HepG2 (cell line): ENCODE measurements at regions not wholly inside any gene's neighbourhood (a gene's known extent, or its start where the extent isn't known, plus 50 kb on each side); places are given as distances from the start of the nearest gene placed in this dataset.

ENCODE experiments used
- ATAC-seq: fragments of 200-7000 bp; cut with Tn5 transposase; 3 replicates; pipeline ENCODE4 v1.9.1; 2020; ENCODE audit warnings: mild to moderate bottlenecking, moderate library complexity
- BruUV-seq: library from RNA; stranded (reverse); fragments of 400-500 nt; replicated peaks from 2 replicates; lab custom pipeline; 2021; lab: Mats Ljungman, UMichigan
- CTCF ChIA-PET: fragments of 300-600 bp; formaldehyde crosslinking; extraction: SDS; loops from one replicate; lab custom pipeline; 2021; ENCODE audit warnings: low total read pairs, inconsistent platforms, low intra/inter-chr PET ratio; lab: Yijun Ruan, JAX
- POLR2A ChIA-PET: fragments of 350-600 bp; sonication (Branson Sonifier 250); formaldehyde crosslinking; loops from one replicate; lab custom pipeline; 2020; ENCODE audit warnings: antibody characterized with exemption, inconsistent platforms; lab: Yijun Ruan, JAX
- DNase-seq: peaks from one replicate; pipeline ENCODE4 v3.0.0-alpha.2; 2015; ENCODE audit warnings: low spot score
- FAIRE-seq: peaks from 3 replicates; lab custom pipeline; 2011; peaks lifted over from hg19 to GRCh38; lab: Jason Lieb, UNC
- H2AFZ ChIP-seq: one replicate; pipeline ENCODE4 v1.6.1; 2011; ENCODE audit warnings: low read length, inconsistent platforms
- H3K27ac ChIP-seq: fragments of 300-600 bp; 3 replicates; pipeline ENCODE4 v1.8.0; 2011; ENCODE audit warnings: mixed run types, mild to moderate bottlenecking, mixed read lengths, low read length, inconsistent platforms; ENCODE audit not compliant: insufficient read depth; ENCODE audit errors: extremely low read length
- H3K27me3 ChIP-seq, 2 experiments: fragments of 200-600 bp in 1 of 2; 2 replicates in 1 of 2; 3 replicates in 1 of 2; pipeline versions ENCODE4 v1.6.0 to v1.8.0; 2011; ENCODE audit warnings: low read length in 2 of 2, mild to moderate bottlenecking in 2 of 2, moderate library complexity in 2 of 2, inconsistent platforms in 1 of 2; ENCODE audit not compliant: insufficient read depth in 2 of 2, control insufficient read depth in 1 of 2
- H3K36me3 ChIP-seq, 2 experiments: fragments of 200-600 bp in 1 of 2; replicated peaks in 1 of 2; 2 replicates in 1 of 2; 3 replicates in 1 of 2; pipeline versions ENCODE4 v1.5.1 to v1.8.0; 2011; ENCODE audit warnings: low read length in 2 of 2, inconsistent platforms in 1 of 2; ENCODE audit not compliant: insufficient read depth in 2 of 2, control insufficient read depth in 1 of 2
- H3K4me1 ChIP-seq: 2 replicates; pipeline ENCODE4 v1.5.1; 2012; ENCODE audit warnings: low read length, inconsistent platforms; ENCODE audit not compliant: insufficient read depth
- H3K4me2 ChIP-seq: 2 replicates; pipeline ENCODE4 v1.6.0; 2011; ENCODE audit warnings: low read depth, low read length, inconsistent platforms
- H3K4me3 ChIP-seq, 3 experiments: fragments of 200-600 bp in 1 of 3; sonication (generic), shearing (Covaris generic) in 1 of 3; replicated peaks in 1 of 3; 2 replicates each; pipeline ENCODE4 v1.5.1; 2011 to 2016; ENCODE audit warnings: low read length in 3 of 3, inconsistent platforms in 2 of 3, low read depth in 2 of 3, mild to moderate bottlenecking in 2 of 3, control low read depth in 1 of 3, mixed read lengths in 1 of 3; ENCODE audit not compliant: insufficient read depth in 1 of 3
- H3K79me2 ChIP-seq: one replicate; pipeline ENCODE4 v1.6.1; 2011; ENCODE audit warnings: low read length, inconsistent platforms; ENCODE audit not compliant: insufficient read depth
- H3K9ac ChIP-seq: 2 replicates; pipeline ENCODE4 v1.6.0; 2011; ENCODE audit warnings: mild to moderate bottlenecking, low read depth, low read length, inconsistent platforms; ENCODE audit not compliant: insufficient read depth
- H3K9me3 ChIP-seq: 2 replicates; pipeline ENCODE4 v1.5.1; 2012; ENCODE audit warnings: mild to moderate bottlenecking, low read length
- H4K20me1 ChIP-seq: 2 replicates; pipeline ENCODE4 v1.6.0; 2011; ENCODE audit warnings: inconsistent platforms, mild to moderate bottlenecking, low read length, moderate library complexity; ENCODE audit not compliant: insufficient read depth
- CREM ChIP-seq, 2 experiments: sonication (generic) in 1 of 2; formaldehyde crosslinking in 1 of 2; IDR thresholded peaks; 2 replicates each; pipeline versions ENCODE4 v1.4.0 to v1.6.1; 2016 to 2020; ENCODE audit warnings: antibody characterized with exemption in 1 of 2, mild to moderate bottlenecking in 1 of 2, missing genetic modification reagents in 1 of 2
- HES4 ChIP-seq: sonication (generic); formaldehyde crosslinking; IDR thresholded peaks from 2 replicates; pipeline ENCODE4 v1.9.0; 2021; ENCODE audit warnings: mild to moderate bottlenecking, missing genetic modification reagents, borderline replicate concordance
- MAFG ChIP-seq: sonication (generic); formaldehyde crosslinking; IDR thresholded peaks from 2 replicates; pipeline ENCODE4 v1.5.1; 2020; ENCODE audit warnings: mild to moderate bottlenecking, missing genetic modification reagents
- PHF5A ChIP-seq: IDR thresholded peaks from one replicate; pipeline ENCODE4 v1.6.1; 2018; ENCODE audit warnings: low read depth, missing genetic modification reagents; ENCODE audit not compliant: unreplicated experiment
- SOX5 ChIP-seq: IDR thresholded peaks from 2 replicates; pipeline ENCODE4 v1.6.1; 2016; ENCODE audit warnings: borderline replicate concordance
- ZBTB1 ChIP-seq: sonication (generic); formaldehyde crosslinking; IDR thresholded peaks from 2 replicates; pipeline ENCODE4 v1.4.0; 2020; ENCODE audit warnings: missing genetic modification reagents, borderline replicate concordance
- ZBTB42 ChIP-seq: sonication (generic); formaldehyde crosslinking; IDR thresholded peaks from 2 replicates; pipeline ENCODE4 v1.5.0; 2020; ENCODE audit warnings: mild to moderate bottlenecking, missing genetic modification reagents
- ZNF121 ChIP-seq: sonication (generic); formaldehyde crosslinking; IDR thresholded peaks from 2 replicates; pipeline ENCODE4 v1.5.0; 2020; ENCODE audit warnings: mild to moderate bottlenecking, missing genetic modification reagents
- ZNF564 ChIP-seq: sonication (generic); formaldehyde crosslinking; IDR thresholded peaks from 2 replicates; pipeline ENCODE4 v1.8.1; 2023; ENCODE audit warnings: mild to moderate bottlenecking, missing genetic modification reagents
- ZSCAN12 ChIP-seq: sonication (generic); formaldehyde crosslinking; IDR thresholded peaks from 2 replicates; pipeline ENCODE4 v1.9.0; 2021; ENCODE audit warnings: mild to moderate bottlenecking, missing genetic modification reagents
- WGBS: methylation state at CpG from one replicate; pipeline ENCODE4 v1.1.6; 2017; ENCODE audit warnings: low lambda C conversion rate; 5-methylcytosine and 5-hydroxymethylcytosine counted together
- in situ Hi-C: cut with HindIII; loops from 2 replicates; pipeline ENCODE4 v1.10.0; 2017; ENCODE audit warnings: low pct_unique_long_range_greater_than_20kb; ENCODE audit not compliant: extremely low pct_ligation_motif_present
- intact Hi-C: fragments of 100-400 bp; cut with micrococcal nuclease; formaldehyde crosslinking; loops from one replicate; pipeline ENCODE4 v1.10.0; 2022; ENCODE audit not compliant: unreplicated experiment
- TF ChIP-seq, protein P1 (sequence below): sonication (generic); formaldehyde crosslinking; IDR thresholded peaks from 2 replicates; pipeline ENCODE4 v1.8.0; 2022; ENCODE audit warnings: missing genetic modification reagents, mild to moderate bottlenecking, borderline replicate concordance
- TF ChIP-seq, protein P2 (sequence below): sonication (generic); formaldehyde crosslinking; IDR thresholded peaks from 2 replicates; pipeline ENCODE4 v1.8.0; 2022; ENCODE audit warnings: missing genetic modification reagents, mild to moderate bottlenecking, inconsistent platforms, borderline replicate concordance
- TF ChIP-seq, protein P3 (sequence below): IDR thresholded peaks from 2 replicates; pipeline ENCODE4 v1.6.1; 2016; ENCODE audit warnings: missing biosample characterization, missing genetic modification reagents, low read depth

DNA sequence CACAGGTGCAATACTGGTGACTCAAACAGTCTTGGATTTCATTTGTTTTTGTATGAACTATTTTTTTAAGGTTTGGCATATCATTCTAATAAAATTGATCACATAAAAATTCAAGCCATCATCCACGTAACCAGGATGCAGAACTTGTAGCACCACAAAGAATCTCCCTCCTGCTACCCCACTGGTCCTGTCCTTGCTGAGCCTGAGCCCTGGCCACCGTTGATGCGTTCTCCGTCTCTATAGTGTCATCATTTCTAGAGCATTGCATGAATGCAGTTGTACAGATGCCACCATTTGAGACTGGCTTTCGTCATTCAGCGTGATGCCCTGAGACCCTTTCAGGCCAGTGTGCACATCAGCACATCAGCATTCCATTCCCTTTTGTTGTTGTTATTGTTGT lies 273.5 kb downstream of the TCERG1L start:
- Histone ChIP-seq H3K9me3 (no peaks in the 10 kb centered on the region), H3K4me3 (no peak overlapping the region), H3K27ac (no peak overlapping the region)
- intact Hi-C loops (no loop called here), in situ Hi-C loops (no loop called here)
- no peak for ATAC-seq
- WGBS = 5% methylated on average over 6 of the region's 6 CpGs
- TF ChIP-seq ZBTB42 (no peak), SOX5 (no peak), HES4 (CRISPR knock-in tag) (no peak), MAFG (CRISPR knock-in tag) (no peak), CREM (IDR thresholded peaks at IDR 0.05) (no peak), CREM (CRISPR knock-in tag; IDR thresholded peaks at IDR 0.05) (no peak)
- TF ChIP-seq, protein P1, sequence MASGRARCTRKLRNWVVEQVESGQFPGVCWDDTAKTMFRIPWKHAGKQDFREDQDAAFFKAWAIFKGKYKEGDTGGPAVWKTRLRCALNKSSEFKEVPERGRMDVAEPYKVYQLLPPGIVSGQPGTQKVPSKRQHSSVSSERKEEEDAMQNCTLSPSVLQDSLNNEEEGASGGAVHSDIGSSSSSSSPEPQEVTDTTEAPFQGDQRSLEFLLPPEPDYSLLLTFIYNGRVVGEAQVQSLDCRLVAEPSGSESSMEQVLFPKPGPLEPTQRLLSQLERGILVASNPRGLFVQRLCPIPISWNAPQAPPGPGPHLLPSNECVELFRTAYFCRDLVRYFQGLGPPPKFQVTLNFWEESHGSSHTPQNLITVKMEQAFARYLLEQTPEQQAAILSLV (CRISPR knock-in tag) = no peak
- TF ChIP-seq, all 625 proteins: peak for 0
- no peaks in the 10 kb centered on the region for H3K36me3 ChIP-seq
- no peaks in the 10 kb centered on the region for H3K79me2 ChIP-seq
- H3K4me1 ChIP-seq = no peaks in the 10 kb centered on the region
- no peak for FAIRE-seq
- no peaks in the 10 kb centered on the region for H4K20me1 ChIP-seq
- CTCF ChIA-PET = no interaction called here
- POLR2A ChIA-PET = no interaction called here
- no peak for DNase-seq
- H3K9ac ChIP-seq = no peak overlapping the region
- H2AFZ ChIP-seq = no peak overlapping the region
- BruUV-seq = no TSS peak
- peaks cover 12 to 22% of the 10 kb centered on the region in 2 experiments; a peak in 4 of 5 replicates for H3K27me3 ChIP-seq
- no peak overlapping the region for H3K4me2 ChIP-seq

DNA sequence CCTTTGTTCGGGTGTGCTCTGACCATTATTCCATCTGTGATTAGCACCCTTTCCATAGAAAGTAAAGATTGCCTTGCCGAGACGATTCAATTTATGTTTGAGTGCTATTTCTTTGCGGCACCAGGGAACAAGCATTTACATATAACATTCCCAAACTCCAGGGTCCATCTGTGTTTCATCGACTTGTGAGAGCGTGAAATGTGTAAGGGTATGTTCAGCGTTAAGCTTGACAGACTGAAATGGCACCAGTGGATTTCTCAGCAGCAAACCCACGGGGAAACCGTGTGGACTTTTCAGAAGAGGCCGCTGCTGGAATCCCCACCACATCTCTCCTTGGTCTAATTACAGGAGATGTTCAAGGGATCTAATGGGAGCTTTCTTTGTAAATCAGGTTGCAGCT lies 270.5 kb downstream of the TCERG1L start:
- in situ Hi-C loops (no loop called here), intact Hi-C loops (no loop called here)
- 39% methylated on average over 10 of the region's 10 CpGs for WGBS
- no peaks in the 10 kb centered on the region for H4K20me1 ChIP-seq
- no peak overlapping the region for H2AFZ ChIP-seq
- no peaks in the 10 kb centered on the region for H3K9me3 ChIP-seq
- H3K27me3 ChIP-seq = peaks cover 6 to 7% of the 10 kb centered on the region in 2 experiments; a peak in 4 of 5 replicates
- no peaks in the 10 kb centered on the region for H3K79me2 ChIP-seq
- CTCF ChIA-PET = no interaction called here
- ATAC-seq = no peak
- H3K27ac ChIP-seq = no peak overlapping the region
- no peak overlapping the region for H3K9ac ChIP-seq
- FAIRE-seq = no peak
- H3K4me2 ChIP-seq = no peak overlapping the region
- POLR2A ChIA-PET = no interaction called here
- no peak for DNase-seq
- no peak overlapping the region for H3K4me3 ChIP-seq
- no TSS peak for BruUV-seq
- H3K4me1 ChIP-seq = no peaks in the 10 kb centered on the region
- no peaks in the 10 kb centered on the region for H3K36me3 ChIP-seq
- TF ChIP-seq PHF5A (CRISPR knock-in tag) (no peak), ZNF564 (CRISPR knock-in tag) (no peak), ZSCAN12 (CRISPR knock-in tag) (no peak), ZBTB1 (CRISPR knock-in tag) (no peak), ZNF121 (no peak)
- TF ChIP-seq, protein P2, sequence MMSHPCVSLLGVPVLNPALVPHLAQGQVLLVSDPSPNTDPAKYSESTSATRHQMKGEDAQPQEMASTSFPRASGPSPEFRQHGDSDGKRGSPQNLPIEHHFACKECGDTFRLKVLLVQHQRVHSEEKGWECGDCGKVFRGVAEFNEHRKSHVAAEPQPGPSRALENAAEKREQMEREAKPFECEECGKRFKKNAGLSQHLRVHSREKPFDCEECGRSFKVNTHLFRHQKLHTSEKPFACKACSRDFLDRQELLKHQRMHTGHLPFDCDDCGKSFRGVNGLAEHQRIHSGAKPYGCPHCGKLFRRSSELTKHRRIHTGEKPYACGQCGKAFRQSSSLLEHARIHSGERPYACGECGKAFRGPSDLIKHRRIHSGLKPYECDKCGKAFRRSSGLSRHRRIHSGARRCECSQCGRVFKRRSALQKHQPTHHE (CRISPR knock-in tag) = no peak
- TF ChIP-seq, protein P3, sequence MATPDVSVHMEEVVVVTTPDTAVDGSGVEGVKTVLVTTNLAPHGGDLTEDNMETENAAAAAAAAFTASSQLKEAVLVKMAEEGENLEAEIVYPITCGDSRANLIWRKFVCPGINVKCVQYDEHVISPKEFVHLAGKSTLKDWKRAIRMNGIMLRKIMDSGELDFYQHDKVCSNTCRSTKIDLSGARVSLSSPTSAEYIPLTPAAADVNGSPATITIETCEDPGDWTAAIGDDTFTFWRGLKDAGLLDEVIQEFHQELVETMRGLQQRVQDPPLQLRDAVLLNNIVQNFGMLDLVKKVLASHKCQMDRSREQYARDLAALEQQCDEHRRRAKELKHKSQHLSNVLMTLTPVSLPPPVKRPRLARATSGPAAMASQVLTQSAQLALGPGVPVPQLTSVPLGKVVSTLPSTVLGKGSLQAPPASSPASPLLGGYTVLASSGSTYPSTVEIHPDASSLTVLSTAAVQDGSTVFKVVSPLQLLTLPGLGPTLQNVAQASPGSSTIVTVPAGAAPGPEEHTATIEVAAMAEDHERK = no peak
